Fibroblast of lung (primary cell): ENCODE measurements at regions not wholly inside any gene's neighbourhood (a gene's known extent, or its start where the extent isn't known, plus 50 kb on each side); places are given as distances from the start of the nearest gene placed in this dataset.
A peak's percentile ranks its signal among the peaks of the same experiment; 100 is the strongest.

Experiments used
- DNase-seq, 2 donors: peaks; one replicate each; pipeline versions ENCODE4 v3.0.0 to v3.0.0-alpha.2; 2010; ENCODE audit warnings: low read depth in 2 of 2
- H2AFZ ChIP-seq: 2 replicates; pipeline ENCODE4 v1.5.1; 2012; ENCODE audit warnings: low read length, control low read depth, inconsistent platforms
- H3K27ac ChIP-seq: 2 replicates; pipeline ENCODE4 v1.5.1; 2011; ENCODE audit warnings: low read length, control low read depth; ENCODE audit not compliant: insufficient read depth
- H3K27me3 ChIP-seq: 2 replicates; pipeline ENCODE4 v1.5.1; 2011; ENCODE audit warnings: mild to moderate bottlenecking, low read length; ENCODE audit not compliant: control insufficient read depth, insufficient read depth
- H3K36me3 ChIP-seq: 2 replicates; pipeline ENCODE4 v1.5.1; 2011; ENCODE audit warnings: low read length; ENCODE audit not compliant: control insufficient read depth, insufficient read depth
- H3K4me1 ChIP-seq: 2 replicates; pipeline ENCODE4 v1.5.1; 2011; ENCODE audit warnings: low read length; ENCODE audit not compliant: control insufficient read depth, insufficient read depth; ENCODE audit errors: extremely low read depth
- H3K4me2 ChIP-seq: 2 replicates; pipeline ENCODE4 v1.5.1; 2011; ENCODE audit warnings: low read length, control low read depth; ENCODE audit not compliant: insufficient read depth; ENCODE audit errors: extremely low read depth
- H3K4me3 ChIP-seq, 4 experiments: fragments of 200-600 bp in 1 of 4; sonication (generic) in 1 of 4; replicated peaks in 1 of 4; 2 replicates each; pipeline ENCODE4 v1.5.1; 2011 to 2016; ENCODE audit warnings: low read length in 4 of 4, low read depth in 3 of 4, mild to moderate bottlenecking in 3 of 4, control low read depth in 2 of 4, inconsistent platforms in 1 of 4, mixed read lengths in 1 of 4; ENCODE audit not compliant: insufficient read depth in 1 of 4; ENCODE audit errors: control extremely low read depth in 1 of 4
- H3K79me2 ChIP-seq: 2 replicates; pipeline ENCODE4 v1.5.1; 2012; ENCODE audit warnings: mild to moderate bottlenecking, low read length, inconsistent platforms; ENCODE audit not compliant: control insufficient read depth, insufficient read depth
- H3K9ac ChIP-seq: 2 replicates; pipeline ENCODE4 v1.5.1; 2011; ENCODE audit warnings: mild to moderate bottlenecking, low read length, control low read depth; ENCODE audit not compliant: insufficient read depth
- H3K9me3 ChIP-seq: 2 replicates; pipeline ENCODE4 v1.5.1; 2012; ENCODE audit warnings: low read depth, low read length; ENCODE audit not compliant: control insufficient read depth, insufficient read depth
- H4K20me1 ChIP-seq: 2 replicates; pipeline ENCODE4 v1.5.1; 2011; ENCODE audit warnings: low read length; ENCODE audit not compliant: control insufficient read depth, insufficient read depth; ENCODE audit errors: extremely low read depth
- CTCF ChIP-seq, 2 donors: IDR thresholded peaks in 1 of 2; conservative IDR thresholded peaks in 1 of 2; 1 replicate in 1 of 2; 2 replicates in 1 of 2; pipeline ENCODE4 v1.5.1; 2011 to 2012; ENCODE audit warnings: low read length in 2 of 2, control low read depth in 1 of 2, inconsistent platforms in 1 of 2, low read depth in 1 of 2, mild to moderate bottlenecking in 1 of 2
- EZH2 ChIP-seq: IDR thresholded peaks from 2 replicates; pipeline ENCODE4 v1.5.1; 2012; ENCODE audit warnings: low read length, control low read depth, mild to moderate bottlenecking; ENCODE audit errors: missing control alignments

GRCh38 chr13:86185636-86186035 lies 386.4 kb upstream of the SLITRK6 start:
- H3K79me2 ChIP-seq = no peaks in the 10 kb centered on the region
- H3K4me1 ChIP-seq = no peaks in the 10 kb centered on the region
- no peak for DNase-seq
- no peak overlapping the region for H2AFZ ChIP-seq
- no peaks in the 10 kb centered on the region for H3K27me3 ChIP-seq
- H3K36me3 ChIP-seq = no peaks in the 10 kb centered on the region
- no peak overlapping the region for H3K4me2 ChIP-seq
- H3K4me3 ChIP-seq = no peak overlapping the region
- no peak overlapping the region for H3K27ac ChIP-seq
- no peak for TF ChIP-seq CTCF (conservative IDR thresholded peaks at IDR 0.05 in 1 of 2, IDR thresholded peaks at IDR 0.05 in 1 of 2; ENCODE audit: low read depth in 1 of 2, low read length in 2 of 2)
- no peak for TF ChIP-seq EZH2
- no peaks in the 10 kb centered on the region for H3K9me3 ChIP-seq
- no peaks in the 10 kb centered on the region for H4K20me1 ChIP-seq
- no peak overlapping the region for H3K9ac ChIP-seq

GRCh38 chr13:86185107-86185506 lies 385.9 kb upstream of the SLITRK6 start:
- DNase-seq = no peak
- Histone ChIP-seq H3K4me2 (no peak overlapping the region), H3K9ac (no peak overlapping the region), H2AFZ (no peak overlapping the region), H3K4me3 (no peak overlapping the region), H3K9me3 (no peaks in the 10 kb centered on the region), H3K27me3 (no peaks in the 10 kb centered on the region), H4K20me1 (no peaks in the 10 kb centered on the region), H3K4me1 (no peaks in the 10 kb centered on the region), H3K27ac (no peak overlapping the region), H3K79me2 (no peaks in the 10 kb centered on the region), H3K36me3 (no peaks in the 10 kb centered on the region)
- TF ChIP-seq EZH2 = no peak
- no peak for TF ChIP-seq CTCF (conservative IDR thresholded peaks at IDR 0.05 in 1 of 2, IDR thresholded peaks at IDR 0.05 in 1 of 2; ENCODE audit: low read depth in 1 of 2, low read length in 2 of 2)

- no peaks in the 10 kb centered on the region for H4K20me1 ChIP-seq
- H3K36me3 ChIP-seq = no peaks in the 10 kb centered on the region
- H3K27me3 ChIP-seq = no peaks in the 10 kb centered on the region
- no peak overlapping the region for H3K4me3 ChIP-seq
- no peak overlapping the region for H2AFZ ChIP-seq
- H3K9me3 ChIP-seq = no peaks in the 10 kb centered on the region
- no peaks in the 10 kb centered on the region for H3K79me2 ChIP-seq
- H3K4me2 ChIP-seq = no peak overlapping the region
- H3K9ac ChIP-seq = no peak overlapping the region
- H3K4me1 ChIP-seq = no peaks in the 10 kb centered on the region
- DNase-seq = peak in 1 of 2 donors; percentile 22
- TF ChIP-seq CTCF (conservative IDR thresholded peaks at IDR 0.05 in 1 of 2, IDR thresholded peaks at IDR 0.05 in 1 of 2; ENCODE audit: low read depth in 1 of 2, low read length in 2 of 2) (peak in 1 of 2 donors; percentile 23), EZH2 (no peak)
- no peak overlapping the region for H3K27ac ChIP-seq
Measured at GRCh38 chr13:86174622-86175021, 375.4 kb upstream of the SLITRK6 start.
